ENCODE measurements at regions not wholly inside any gene's neighbourhood (a gene's known extent, or its start where the extent isn't known, plus 50 kb on each side); places are given as distances from the start of the nearest gene placed in this dataset.

DNA sequence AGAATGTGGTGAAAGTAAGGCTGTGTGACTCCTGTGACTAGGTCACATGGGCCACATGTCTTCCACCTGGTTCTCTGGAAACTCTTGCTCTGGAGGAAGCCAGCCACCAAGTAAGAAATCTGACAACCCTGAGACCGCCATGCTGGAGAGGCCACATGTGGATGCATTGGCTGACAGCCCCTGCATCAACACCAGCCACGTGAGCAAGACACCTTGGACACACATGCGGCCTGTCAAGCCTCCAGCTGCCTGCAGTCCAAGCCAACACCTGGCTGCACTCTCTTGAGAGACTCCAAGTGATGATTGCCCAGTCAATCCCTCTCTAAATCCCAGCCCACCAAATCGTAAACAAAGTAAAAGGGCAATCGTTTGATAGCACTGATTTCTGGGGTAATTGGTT lies 112.6 kb downstream of the FOXL1 start:
- Mint-ChIP-seq H3K4me3 (no peak overlapping the region), H3K4me1 (peaks cover 35% of the 10 kb centered on the region), H3K36me3 (ENCODE audit: low read depth) (no peaks in the 10 kb centered on the region), H3K9me3 (peaks cover 22% of the 10 kb centered on the region), H3K27ac (no peak overlapping the region), H3K27me3 (ENCODE audit: low read depth, poor library complexity) (peaks cover 26% of the 10 kb centered on the region)
- TF ChIP-seq, protein P1, sequence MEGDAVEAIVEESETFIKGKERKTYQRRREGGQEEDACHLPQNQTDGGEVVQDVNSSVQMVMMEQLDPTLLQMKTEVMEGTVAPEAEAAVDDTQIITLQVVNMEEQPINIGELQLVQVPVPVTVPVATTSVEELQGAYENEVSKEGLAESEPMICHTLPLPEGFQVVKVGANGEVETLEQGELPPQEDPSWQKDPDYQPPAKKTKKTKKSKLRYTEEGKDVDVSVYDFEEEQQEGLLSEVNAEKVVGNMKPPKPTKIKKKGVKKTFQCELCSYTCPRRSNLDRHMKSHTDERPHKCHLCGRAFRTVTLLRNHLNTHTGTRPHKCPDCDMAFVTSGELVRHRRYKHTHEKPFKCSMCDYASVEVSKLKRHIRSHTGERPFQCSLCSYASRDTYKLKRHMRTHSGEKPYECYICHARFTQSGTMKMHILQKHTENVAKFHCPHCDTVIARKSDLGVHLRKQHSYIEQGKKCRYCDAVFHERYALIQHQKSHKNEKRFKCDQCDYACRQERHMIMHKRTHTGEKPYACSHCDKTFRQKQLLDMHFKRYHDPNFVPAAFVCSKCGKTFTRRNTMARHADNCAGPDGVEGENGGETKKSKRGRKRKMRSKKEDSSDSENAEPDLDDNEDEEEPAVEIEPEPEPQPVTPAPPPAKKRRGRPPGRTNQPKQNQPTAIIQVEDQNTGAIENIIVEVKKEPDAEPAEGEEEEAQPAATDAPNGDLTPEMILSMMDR (IDR thresholded peaks at IDR 0.05), result no peak
- DNase-seq, result no peak

DNA sequence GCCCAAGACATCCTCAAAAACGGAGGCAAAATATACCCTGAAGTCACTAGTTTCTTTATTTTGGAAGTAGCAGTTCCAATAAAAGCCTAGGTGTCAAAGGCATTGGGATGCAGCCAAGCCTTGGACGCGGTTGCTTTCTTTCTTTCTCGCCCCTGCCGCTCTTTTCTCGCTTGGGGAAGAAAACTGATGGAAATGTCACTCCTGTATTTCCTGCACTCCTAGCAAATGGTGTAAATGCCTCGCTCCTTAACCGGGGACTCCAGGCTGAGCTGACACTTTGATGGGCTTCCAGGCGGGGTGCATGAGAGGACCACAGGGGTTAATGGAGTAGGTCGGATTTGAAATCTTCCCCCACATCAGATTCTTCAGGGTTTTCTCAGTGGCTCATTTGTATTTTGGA lies 114.1 kb downstream of the FOXL1 start:
- no peaks in the 10 kb centered on the region for H3K36me3 Mint-ChIP-seq (ENCODE audit: low read depth)
- H3K27ac Mint-ChIP-seq, result no peak overlapping the region
- TF ChIP-seq, protein P1 (IDR thresholded peaks at IDR 0.05), result no peak
- DNase-seq, result no peak
- peaks cover 21% of the 10 kb centered on the region for H3K9me3 Mint-ChIP-seq
- H3K27me3 Mint-ChIP-seq (ENCODE audit: low read depth, poor library complexity), result peaks cover 22% of the 10 kb centered on the region
- no peak overlapping the region for H3K4me3 Mint-ChIP-seq
- peaks cover 38% of the 10 kb centered on the region for H3K4me1 Mint-ChIP-seq

DNA sequence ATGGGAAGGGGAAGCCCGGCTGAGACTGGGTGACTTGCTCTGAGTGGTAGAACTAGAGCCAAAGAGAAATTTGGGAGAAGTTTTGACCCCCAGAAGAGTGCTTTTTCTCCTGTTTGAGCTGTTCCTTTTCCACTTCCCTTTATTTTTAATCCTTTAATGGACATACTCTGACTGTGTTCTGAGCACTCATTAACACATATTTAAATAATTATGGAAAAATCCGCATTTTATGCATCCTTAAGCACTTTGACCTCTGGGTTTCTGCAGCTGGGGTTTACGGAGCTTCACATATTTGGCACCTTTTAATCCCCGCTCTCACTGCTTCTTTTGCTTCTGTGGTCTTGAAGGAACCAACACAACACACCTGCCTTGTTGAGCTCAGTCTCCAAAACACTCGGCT lies 114.7 kb downstream of the FOXL1 start:
- H3K36me3 Mint-ChIP-seq (ENCODE audit: low read depth), result no peaks in the 10 kb centered on the region
- peaks cover 19% of the 10 kb centered on the region for H3K27me3 Mint-ChIP-seq (ENCODE audit: low read depth, poor library complexity)
- no peak overlapping the region for H3K4me3 Mint-ChIP-seq
- no peak for DNase-seq
- TF ChIP-seq, protein P1 (IDR thresholded peaks at IDR 0.05), result no peak
- H3K9me3 Mint-ChIP-seq, result peaks cover 21% of the 10 kb centered on the region
- peaks cover 44% of the 10 kb centered on the region for H3K4me1 Mint-ChIP-seq
- H3K27ac Mint-ChIP-seq, result no peak overlapping the region

DNA sequence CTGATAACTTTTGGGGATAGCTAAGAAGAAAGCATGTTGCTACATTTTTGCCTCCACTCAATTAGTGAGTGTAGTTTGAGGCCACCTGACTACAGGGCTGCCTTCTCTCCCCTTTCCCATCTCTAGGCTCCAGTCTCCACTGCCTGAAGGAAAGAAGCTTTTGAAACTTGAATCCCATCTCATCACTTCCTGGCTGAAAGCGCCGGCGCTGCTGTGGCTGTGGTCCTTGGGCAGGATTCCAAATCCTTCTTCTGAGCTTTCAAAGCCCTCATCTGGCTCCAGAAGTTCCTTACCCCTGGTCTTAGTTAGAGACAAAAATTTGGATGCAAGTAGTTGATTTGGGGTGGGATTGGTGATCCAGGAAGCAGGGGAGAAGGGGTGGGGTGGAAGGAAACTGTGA lies 119.4 kb downstream of the FOXL1 start:
- TF ChIP-seq, protein P1 (IDR thresholded peaks at IDR 0.05), result no peak
- Mint-ChIP-seq H3K4me1 (peaks cover 32% of the 10 kb centered on the region), H3K4me3 (no peak overlapping the region), H3K27ac (no peak overlapping the region), H3K9me3 (peaks cover 4% of the 10 kb centered on the region), H3K36me3 (ENCODE audit: low read depth) (no peaks in the 10 kb centered on the region), H3K27me3 (ENCODE audit: low read depth, poor library complexity) (peaks cover 21% of the 10 kb centered on the region)
- no peak for DNase-seq

DNA sequence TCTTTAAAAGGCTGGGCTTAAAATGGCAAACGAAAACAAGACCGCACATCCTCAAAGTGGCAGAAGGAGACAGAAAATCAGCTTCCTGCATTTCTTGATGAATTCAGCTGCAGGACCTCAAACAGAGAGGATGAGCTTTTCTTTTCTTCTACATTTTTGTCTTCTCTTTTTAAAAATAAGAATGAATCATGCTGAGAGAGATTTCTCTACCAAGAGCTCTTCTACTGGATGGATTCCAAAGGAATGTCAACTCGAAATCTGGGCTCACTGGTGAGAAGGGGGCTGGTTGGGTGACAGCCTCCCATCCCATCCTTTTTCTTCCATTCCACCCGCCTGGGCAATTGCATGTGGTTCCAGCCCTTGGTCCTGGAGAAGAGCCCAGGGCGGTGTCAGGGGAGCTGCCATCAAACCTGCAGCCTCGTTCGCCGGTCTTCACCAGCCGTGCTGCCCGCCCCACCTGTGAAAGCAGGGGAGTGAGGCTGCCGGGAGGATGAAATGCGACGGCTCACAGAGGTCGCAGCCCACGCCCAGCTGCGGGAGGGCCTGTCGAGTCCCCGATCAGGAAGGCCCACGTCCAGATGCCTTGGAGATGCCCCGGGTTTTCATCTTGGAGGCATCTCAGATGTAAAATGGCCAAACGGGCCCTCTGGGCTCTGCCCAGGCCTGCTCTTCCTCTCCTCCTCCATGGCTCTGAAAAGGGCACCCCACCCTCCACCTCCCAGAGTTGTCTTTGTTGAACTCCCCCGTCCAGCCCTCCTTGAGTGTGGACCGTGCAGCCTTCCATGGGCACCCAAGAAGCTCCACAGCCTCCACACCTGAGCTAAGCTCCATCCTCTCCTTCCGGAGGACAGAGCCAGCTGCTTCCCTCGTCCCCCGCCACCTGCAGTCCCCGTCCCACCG lies 121.9 kb downstream of the FOXL1 start:
- H3K27ac Mint-ChIP-seq, result no peak overlapping the region
- peaks cover 28% of the 10 kb centered on the region for H3K4me1 Mint-ChIP-seq
- no peak for DNase-seq
- no peak overlapping the region for H3K4me3 Mint-ChIP-seq
- peaks cover 13% of the 10 kb centered on the region for H3K9me3 Mint-ChIP-seq
- peaks cover 8% of the 10 kb centered on the region for H3K27me3 Mint-ChIP-seq (ENCODE audit: low read depth, poor library complexity)
- H3K36me3 Mint-ChIP-seq (ENCODE audit: low read depth), result no peaks in the 10 kb centered on the region
- TF ChIP-seq, protein P1 (IDR thresholded peaks at IDR 0.05), result no peak

All from nephron progenitor cell (in vitro differentiated cells).